Hepatocyte (in vitro differentiated cells): ENCODE measurements at regions not wholly inside any gene's neighbourhood (a gene's known extent, or its start where the extent isn't known, plus 50 kb on each side); places are given as distances from the start of the nearest gene placed in this dataset.

ENCODE experiments used
- EZH2 ChIP-seq: fragments of 200-600 bp; sonication (generic); IDR thresholded peaks from 2 replicates; pipeline ENCODE4 v1.6.1; 2016; ENCODE audit warnings: antibody characterized with exemption, mild to moderate bottlenecking, borderline replicate concordance
- EZH2phosphoT487 ChIP-seq: fragments of 200-600 bp; sonication (generic); IDR thresholded peaks from one replicate; pipeline ENCODE4 v1.6.1; 2018; ENCODE audit warnings: antibody characterized with exemption, mild to moderate bottlenecking, low read depth, moderate library complexity; ENCODE audit not compliant: unreplicated experiment, severe bottlenecking
- TF ChIP-seq, protein P1 (sequence below): fragments of 200-600 bp; sonication (generic); IDR thresholded peaks from 2 replicates; pipeline ENCODE4 v1.5.1; 2016; ENCODE audit warnings: antibody characterized with exemption, mild to moderate bottlenecking; ENCODE audit not compliant: poor library complexity

DNA sequence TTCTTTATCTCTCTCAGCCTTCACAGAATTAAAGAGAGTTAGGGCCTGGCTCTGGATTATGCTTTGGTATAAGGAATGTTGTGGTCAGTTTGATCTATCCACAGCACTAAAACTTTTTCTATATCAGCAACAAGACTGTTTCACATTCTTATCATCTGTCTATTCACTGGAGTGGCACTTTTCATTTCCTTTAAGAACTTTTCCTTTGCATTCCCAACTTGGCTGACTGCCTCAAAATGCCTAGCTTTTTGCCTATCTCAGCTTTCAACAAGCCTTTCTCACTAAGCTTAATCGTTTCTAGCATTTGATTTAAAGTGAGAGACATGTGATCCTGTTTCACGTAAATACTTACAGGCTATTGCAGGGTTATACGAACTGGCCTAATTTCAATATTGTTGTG is 471.8 kb downstream of the GBE1 start:
- TF ChIP-seq, protein P1, sequence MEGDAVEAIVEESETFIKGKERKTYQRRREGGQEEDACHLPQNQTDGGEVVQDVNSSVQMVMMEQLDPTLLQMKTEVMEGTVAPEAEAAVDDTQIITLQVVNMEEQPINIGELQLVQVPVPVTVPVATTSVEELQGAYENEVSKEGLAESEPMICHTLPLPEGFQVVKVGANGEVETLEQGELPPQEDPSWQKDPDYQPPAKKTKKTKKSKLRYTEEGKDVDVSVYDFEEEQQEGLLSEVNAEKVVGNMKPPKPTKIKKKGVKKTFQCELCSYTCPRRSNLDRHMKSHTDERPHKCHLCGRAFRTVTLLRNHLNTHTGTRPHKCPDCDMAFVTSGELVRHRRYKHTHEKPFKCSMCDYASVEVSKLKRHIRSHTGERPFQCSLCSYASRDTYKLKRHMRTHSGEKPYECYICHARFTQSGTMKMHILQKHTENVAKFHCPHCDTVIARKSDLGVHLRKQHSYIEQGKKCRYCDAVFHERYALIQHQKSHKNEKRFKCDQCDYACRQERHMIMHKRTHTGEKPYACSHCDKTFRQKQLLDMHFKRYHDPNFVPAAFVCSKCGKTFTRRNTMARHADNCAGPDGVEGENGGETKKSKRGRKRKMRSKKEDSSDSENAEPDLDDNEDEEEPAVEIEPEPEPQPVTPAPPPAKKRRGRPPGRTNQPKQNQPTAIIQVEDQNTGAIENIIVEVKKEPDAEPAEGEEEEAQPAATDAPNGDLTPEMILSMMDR: no peak
- TF ChIP-seq EZH2 (no peak), EZH2phosphoT487 (no peak)
